ENCODE measurements at regions not wholly inside any gene's neighbourhood (a gene's known extent, or its start where the extent isn't known, plus 50 kb on each side); places are given as distances from the start of the nearest gene placed in this dataset.

DNA sequence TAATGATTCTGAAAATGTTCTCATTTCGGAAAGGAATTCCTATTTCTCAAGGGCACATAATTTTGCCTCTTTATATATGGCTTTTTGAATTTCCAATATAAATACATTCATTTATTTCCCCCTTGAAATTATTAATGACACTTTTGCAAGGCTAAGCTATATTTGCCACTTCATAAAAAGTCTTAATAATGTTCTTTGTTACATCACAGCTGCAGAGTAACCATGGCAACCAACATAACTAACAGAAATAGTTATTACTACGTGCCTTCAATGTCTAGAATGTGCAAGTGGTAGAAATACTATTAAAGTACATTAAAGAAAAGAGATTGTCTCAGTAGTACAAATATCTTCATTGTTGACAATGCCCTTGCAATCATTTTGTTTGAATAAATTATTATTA, 471.8 kb downstream of the C3orf38 start:
- TF ChIP-seq, protein P1, sequence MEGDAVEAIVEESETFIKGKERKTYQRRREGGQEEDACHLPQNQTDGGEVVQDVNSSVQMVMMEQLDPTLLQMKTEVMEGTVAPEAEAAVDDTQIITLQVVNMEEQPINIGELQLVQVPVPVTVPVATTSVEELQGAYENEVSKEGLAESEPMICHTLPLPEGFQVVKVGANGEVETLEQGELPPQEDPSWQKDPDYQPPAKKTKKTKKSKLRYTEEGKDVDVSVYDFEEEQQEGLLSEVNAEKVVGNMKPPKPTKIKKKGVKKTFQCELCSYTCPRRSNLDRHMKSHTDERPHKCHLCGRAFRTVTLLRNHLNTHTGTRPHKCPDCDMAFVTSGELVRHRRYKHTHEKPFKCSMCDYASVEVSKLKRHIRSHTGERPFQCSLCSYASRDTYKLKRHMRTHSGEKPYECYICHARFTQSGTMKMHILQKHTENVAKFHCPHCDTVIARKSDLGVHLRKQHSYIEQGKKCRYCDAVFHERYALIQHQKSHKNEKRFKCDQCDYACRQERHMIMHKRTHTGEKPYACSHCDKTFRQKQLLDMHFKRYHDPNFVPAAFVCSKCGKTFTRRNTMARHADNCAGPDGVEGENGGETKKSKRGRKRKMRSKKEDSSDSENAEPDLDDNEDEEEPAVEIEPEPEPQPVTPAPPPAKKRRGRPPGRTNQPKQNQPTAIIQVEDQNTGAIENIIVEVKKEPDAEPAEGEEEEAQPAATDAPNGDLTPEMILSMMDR (IDR thresholded peaks at IDR 0.05; ENCODE audit: low read depth, low read length) = no peak
- TF ChIP-seq POLR2A (IDR thresholded peaks at IDR 0.05; ENCODE audit: extremely low read depth, insufficient read length) (no peak), MYC (IDR thresholded peaks at IDR 0.05; ENCODE audit: low read depth, low read length) (no peak), MAX (IDR thresholded peaks at IDR 0.05; ENCODE audit: low read depth, low read length) (no peak)

All from NB4 (cell line).